Fibroblast of lung (primary cell): ENCODE measurements at regions not wholly inside any gene's neighbourhood (a gene's known extent, or its start where the extent isn't known, plus 50 kb on each side); places are given as distances from the start of the nearest gene placed in this dataset.

Experiments
- DNase-seq, 2 donors: peaks; one replicate each; pipeline versions ENCODE4 v3.0.0 to v3.0.0-alpha.2; 2010; ENCODE audit warnings: low read depth in 2 of 2
- H2AFZ ChIP-seq: 2 replicates; pipeline ENCODE4 v1.5.1; 2012; ENCODE audit warnings: low read length, control low read depth, inconsistent platforms
- H3K27ac ChIP-seq: 2 replicates; pipeline ENCODE4 v1.5.1; 2011; ENCODE audit warnings: low read length, control low read depth; ENCODE audit not compliant: insufficient read depth
- H3K27me3 ChIP-seq: 2 replicates; pipeline ENCODE4 v1.5.1; 2011; ENCODE audit warnings: mild to moderate bottlenecking, low read length; ENCODE audit not compliant: control insufficient read depth, insufficient read depth
- H3K36me3 ChIP-seq: 2 replicates; pipeline ENCODE4 v1.5.1; 2011; ENCODE audit warnings: low read length; ENCODE audit not compliant: control insufficient read depth, insufficient read depth
- H3K4me1 ChIP-seq: 2 replicates; pipeline ENCODE4 v1.5.1; 2011; ENCODE audit warnings: low read length; ENCODE audit not compliant: control insufficient read depth, insufficient read depth; ENCODE audit errors: extremely low read depth
- H3K4me2 ChIP-seq: 2 replicates; pipeline ENCODE4 v1.5.1; 2011; ENCODE audit warnings: low read length, control low read depth; ENCODE audit not compliant: insufficient read depth; ENCODE audit errors: extremely low read depth
- H3K4me3 ChIP-seq, 4 experiments: fragments of 200-600 bp in 1 of 4; sonication (generic) in 1 of 4; replicated peaks in 1 of 4; 2 replicates each; pipeline ENCODE4 v1.5.1; 2011 to 2016; ENCODE audit warnings: low read length in 4 of 4, low read depth in 3 of 4, mild to moderate bottlenecking in 3 of 4, control low read depth in 2 of 4, inconsistent platforms in 1 of 4, mixed read lengths in 1 of 4; ENCODE audit not compliant: insufficient read depth in 1 of 4; ENCODE audit errors: control extremely low read depth in 1 of 4
- H3K79me2 ChIP-seq: 2 replicates; pipeline ENCODE4 v1.5.1; 2012; ENCODE audit warnings: mild to moderate bottlenecking, low read length, inconsistent platforms; ENCODE audit not compliant: control insufficient read depth, insufficient read depth
- H3K9ac ChIP-seq: 2 replicates; pipeline ENCODE4 v1.5.1; 2011; ENCODE audit warnings: mild to moderate bottlenecking, low read length, control low read depth; ENCODE audit not compliant: insufficient read depth
- H3K9me3 ChIP-seq: 2 replicates; pipeline ENCODE4 v1.5.1; 2012; ENCODE audit warnings: low read depth, low read length; ENCODE audit not compliant: control insufficient read depth, insufficient read depth
- H4K20me1 ChIP-seq: 2 replicates; pipeline ENCODE4 v1.5.1; 2011; ENCODE audit warnings: low read length; ENCODE audit not compliant: control insufficient read depth, insufficient read depth; ENCODE audit errors: extremely low read depth
- CTCF ChIP-seq, 2 donors: IDR thresholded peaks in 1 of 2; conservative IDR thresholded peaks in 1 of 2; 1 replicate in 1 of 2; 2 replicates in 1 of 2; pipeline ENCODE4 v1.5.1; 2011 to 2012; ENCODE audit warnings: low read length in 2 of 2, control low read depth in 1 of 2, inconsistent platforms in 1 of 2, low read depth in 1 of 2, mild to moderate bottlenecking in 1 of 2
- EZH2 ChIP-seq: IDR thresholded peaks from 2 replicates; pipeline ENCODE4 v1.5.1; 2012; ENCODE audit warnings: low read length, control low read depth, mild to moderate bottlenecking; ENCODE audit errors: missing control alignments

- Histone ChIP-seq H3K27ac (no peak overlapping the region), H3K36me3 (no peaks in the 10 kb centered on the region), H2AFZ (no peak overlapping the region), H3K9me3 (no peaks in the 10 kb centered on the region), H4K20me1 (no peaks in the 10 kb centered on the region), H3K4me2 (no peak overlapping the region), H3K79me2 (no peaks in the 10 kb centered on the region), H3K4me3 (no peak overlapping the region), H3K27me3 (no peaks in the 10 kb centered on the region), H3K4me1 (no peaks in the 10 kb centered on the region), H3K9ac (no peak overlapping the region)
- no peak for DNase-seq
- TF ChIP-seq EZH2 (no peak), CTCF (conservative IDR thresholded peaks at IDR 0.05 in 1 of 2, IDR thresholded peaks at IDR 0.05 in 1 of 2; ENCODE audit: low read depth in 1 of 2, low read length in 2 of 2) (no peak)
Observed at GRCh38 chr6:2545383-2546038, 205.2 kb downstream of the MYLK4 start.

GRCh38 chr6:2543321-2543720, 207.4 kb downstream of the MYLK4 start:
- H3K27ac ChIP-seq, result no peak overlapping the region
- H3K36me3 ChIP-seq, result no peaks in the 10 kb centered on the region
- no peak overlapping the region for H2AFZ ChIP-seq
- H3K9ac ChIP-seq, result no peak overlapping the region
- DNase-seq, result no peak
- H3K4me2 ChIP-seq, result no peak overlapping the region
- no peaks in the 10 kb centered on the region for H3K79me2 ChIP-seq
- no peak overlapping the region for H3K4me3 ChIP-seq
- no peaks in the 10 kb centered on the region for H3K4me1 ChIP-seq
- no peaks in the 10 kb centered on the region for H4K20me1 ChIP-seq
- H3K9me3 ChIP-seq, result no peaks in the 10 kb centered on the region
- TF ChIP-seq EZH2 (no peak), CTCF (conservative IDR thresholded peaks at IDR 0.05 in 1 of 2, IDR thresholded peaks at IDR 0.05 in 1 of 2; ENCODE audit: low read depth in 1 of 2, low read length in 2 of 2) (no peak)
- H3K27me3 ChIP-seq, result no peaks in the 10 kb centered on the region

- no peaks in the 10 kb centered on the region for H3K9me3 ChIP-seq
- H3K9ac ChIP-seq, result no peak overlapping the region
- DNase-seq, result peak; percentile 92 to 96
- TF ChIP-seq EZH2 (no peak), CTCF (conservative IDR thresholded peaks at IDR 0.05 in 1 of 2, IDR thresholded peaks at IDR 0.05 in 1 of 2; ENCODE audit: low read depth in 1 of 2, low read length in 2 of 2) (no peak)
- H4K20me1 ChIP-seq, result no peaks in the 10 kb centered on the region
- no peak overlapping the region for H3K4me2 ChIP-seq
- H2AFZ ChIP-seq, result no peak overlapping the region
- H3K36me3 ChIP-seq, result no peaks in the 10 kb centered on the region
- H3K79me2 ChIP-seq, result no peaks in the 10 kb centered on the region
- no peak overlapping the region for H3K4me3 ChIP-seq
- H3K27me3 ChIP-seq, result no peaks in the 10 kb centered on the region
- H3K27ac ChIP-seq, result no peak overlapping the region
- H3K4me1 ChIP-seq, result no peaks in the 10 kb centered on the region
Observed at GRCh38 chr6:2542858-2543218, 207.9 kb downstream of the MYLK4 start.
